Large intestine (tissue), 3 donors: ENCODE measurements at regions not wholly inside any gene's neighbourhood (a gene's known extent, or its start where the extent isn't known, plus 50 kb on each side); places are given as distances from the start of the nearest gene placed in this dataset.
A peak's percentile ranks its signal among the peaks of the same experiment; 100 is the strongest.
"Not testable (repeated sequence)": the region's sequence is repeated elsewhere in the genome, so short reads cannot be mapped to it uniquely, and the experiment has no call there.

Source experiments
- DNase-seq, 2 donors: peaks; one replicate each; pipeline versions ENCODE4 v3.0.0 to v3.0.0-alpha.2; 2013
- H3K27ac ChIP-seq: one replicate; pipeline ENCODE4 v1.5.1; 2013; ENCODE audit warnings: low read length
- H3K27me3 ChIP-seq: 2 replicates; pipeline ENCODE4 v1.6.1; 2013; ENCODE audit warnings: low read length; ENCODE audit not compliant: control insufficient read depth, insufficient read depth
- H3K36me3 ChIP-seq: 2 replicates; pipeline ENCODE4 v1.6.1; 2013; ENCODE audit warnings: low read length; ENCODE audit not compliant: control insufficient read depth, insufficient read depth
- H3K4me1 ChIP-seq: one replicate; pipeline ENCODE4 v1.6.1; 2013; ENCODE audit warnings: low read length; ENCODE audit not compliant: control insufficient read depth, insufficient read depth
- H3K4me3 ChIP-seq: one replicate; pipeline ENCODE4 v1.5.1; 2013; ENCODE audit warnings: low read length
- H3K9me3 ChIP-seq: one replicate; pipeline ENCODE4 v1.6.1; 2013; ENCODE audit warnings: mild to moderate bottlenecking, low read depth, low read length, moderate library complexity; ENCODE audit not compliant: control insufficient read depth
- WGBS: methylation state at CpG from one replicate; pipeline ENCODE4 v1.1.5; 2013; ENCODE audit warnings: low lambda C conversion rate; ENCODE audit not compliant: insufficient coverage; 5-methylcytosine and 5-hydroxymethylcytosine counted together

GRCh38 chr5:120103495-120103894 lies 360.6 kb upstream of the PRR16 start:
- H3K9me3 ChIP-seq = no peaks in the 10 kb centered on the region
- H3K4me3 ChIP-seq = no peak overlapping the region
- H3K27me3 ChIP-seq = no peaks in the 10 kb centered on the region
- no peaks in the 10 kb centered on the region for H3K36me3 ChIP-seq
- H3K27ac ChIP-seq = no peak overlapping the region
- H3K4me1 ChIP-seq = no peaks in the 10 kb centered on the region
- no peak for DNase-seq
- 93% methylated on average over 2 of the region's 2 CpGs for WGBS

GRCh38 chr5:120106912-120107525 lies 357.1 kb upstream of the PRR16 start:
- no peak overlapping the region for H3K27ac ChIP-seq
- no peaks in the 10 kb centered on the region for H3K9me3 ChIP-seq
- H3K4me1 ChIP-seq = no peaks in the 10 kb centered on the region
- DNase-seq = no peak
- H3K4me3 ChIP-seq = no peak overlapping the region
- H3K36me3 ChIP-seq = no peaks in the 10 kb centered on the region
- H3K27me3 ChIP-seq = no peaks in the 10 kb centered on the region
- WGBS = 79% methylated on average over 1 of the region's 1 CpG

GRCh38 chr5:120108586-120109248 lies 355.4 kb upstream of the PRR16 start:
- Histone ChIP-seq H3K4me1 (no peaks in the 10 kb centered on the region), H3K4me3 (no peak overlapping the region), H3K9me3 (no peaks in the 10 kb centered on the region), H3K27me3 (no peaks in the 10 kb centered on the region), H3K27ac (no peak overlapping the region), H3K36me3 (no peaks in the 10 kb centered on the region)
- DNase-seq = no peak
- WGBS = 80% methylated on average over 1 of the region's 4 CpGs

GRCh38 chr5:120122703-120123102 lies 341.4 kb upstream of the PRR16 start:
- no peaks in the 10 kb centered on the region for H3K9me3 ChIP-seq
- no peaks in the 10 kb centered on the region for H3K27me3 ChIP-seq
- H3K36me3 ChIP-seq = no peaks in the 10 kb centered on the region
- H3K4me3 ChIP-seq = no peak overlapping the region
- H3K27ac ChIP-seq = no peak overlapping the region
- H3K4me1 ChIP-seq = no peaks in the 10 kb centered on the region
- no peak for DNase-seq

- Histone ChIP-seq H3K27ac (no peak overlapping the region), H3K9me3 (no peaks in the 10 kb centered on the region), H3K4me1 (no peaks in the 10 kb centered on the region), H3K36me3 (no peaks in the 10 kb centered on the region), H3K4me3 (no peak overlapping the region), H3K27me3 (no peaks in the 10 kb centered on the region)
- DNase-seq = no peak
- WGBS = no CpG with 5 or more reads among the region's 1 CpG
Observed at GRCh38 chr5:120124031-120124430, 340.1 kb upstream of the PRR16 start.

- Histone ChIP-seq H3K27ac (no peak overlapping the region), H3K4me1 (no peaks in the 10 kb centered on the region), H3K9me3 (no peaks in the 10 kb centered on the region), H3K4me3 (no peak overlapping the region), H3K36me3 (no peaks in the 10 kb centered on the region), H3K27me3 (no peaks in the 10 kb centered on the region)
- 80% methylated on average over 1 of the region's 2 CpGs for WGBS
- DNase-seq = no peak
Observed at GRCh38 chr5:120124961-120125360, 339.1 kb upstream of the PRR16 start.

- not testable (repeated sequence) for H3K4me1 ChIP-seq, H3K27ac ChIP-seq, H3K27me3 ChIP-seq, DNase-seq, H3K9me3 ChIP-seq, H3K4me3 ChIP-seq, H3K36me3 ChIP-seq
- no CpG with 5 or more reads among the region's 7 CpGs for WGBS
Observed at GRCh38 chr5:120132347-120132746, 331.8 kb upstream of the PRR16 start.

GRCh38 chr5:120134944-120135343 lies 329.2 kb upstream of the PRR16 start:
- no peaks in the 10 kb centered on the region for H3K4me1 ChIP-seq

GRCh38 chr5:120137582-120137981 lies 326.5 kb upstream of the PRR16 start:
- 80% methylated on average over 1 of the region's 2 CpGs for WGBS
- Histone ChIP-seq H3K9me3 (no peaks in the 10 kb centered on the region), H3K27me3 (no peaks in the 10 kb centered on the region), H3K4me3 (no peak overlapping the region), H3K27ac (no peak overlapping the region), H3K4me1 (no peaks in the 10 kb centered on the region), H3K36me3 (no peaks in the 10 kb centered on the region)
- DNase-seq = no peak

More at GRCh38 chr5:120134944-120135343, 329.2 kb upstream of the PRR16 start:
- Histone ChIP-seq H3K27ac (no peak overlapping the region), H3K27me3 (no peaks in the 10 kb centered on the region), H3K9me3 (no peaks in the 10 kb centered on the region), H3K4me3 (no peak overlapping the region), H3K36me3 (no peaks in the 10 kb centered on the region)
- no peak for DNase-seq

- H3K36me3 ChIP-seq = no peaks in the 10 kb centered on the region
- H3K27ac ChIP-seq = peak overlapping the region; percentile 31
- no peaks in the 10 kb centered on the region for H3K27me3 ChIP-seq
- no peak overlapping the region for H3K4me3 ChIP-seq
- no peaks in the 10 kb centered on the region for H3K4me1 ChIP-seq
- H3K9me3 ChIP-seq = no peaks in the 10 kb centered on the region
- WGBS = 75% methylated on average over 1 of the region's 2 CpGs
- DNase-seq = peak; percentile 29 to 48
Observed at GRCh38 chr5:120139039-120139438, 325.1 kb upstream of the PRR16 start.

- DNase-seq = no peak
- Histone ChIP-seq H3K9me3 (no peaks in the 10 kb centered on the region), H3K4me1 (no peaks in the 10 kb centered on the region), H3K36me3 (no peaks in the 10 kb centered on the region), H3K27ac (no peak overlapping the region), H3K27me3 (no peaks in the 10 kb centered on the region), H3K4me3 (no peak overlapping the region)
- WGBS = 86% methylated on average over 1 of the region's 1 CpG
Observed at GRCh38 chr5:120140501-120140900, 323.6 kb upstream of the PRR16 start.
